ENCODE measurements at regions not wholly inside any gene's neighbourhood (a gene's known extent, or its start where the extent isn't known, plus 50 kb on each side); places are given as distances from the start of the nearest gene placed in this dataset.

DNA sequence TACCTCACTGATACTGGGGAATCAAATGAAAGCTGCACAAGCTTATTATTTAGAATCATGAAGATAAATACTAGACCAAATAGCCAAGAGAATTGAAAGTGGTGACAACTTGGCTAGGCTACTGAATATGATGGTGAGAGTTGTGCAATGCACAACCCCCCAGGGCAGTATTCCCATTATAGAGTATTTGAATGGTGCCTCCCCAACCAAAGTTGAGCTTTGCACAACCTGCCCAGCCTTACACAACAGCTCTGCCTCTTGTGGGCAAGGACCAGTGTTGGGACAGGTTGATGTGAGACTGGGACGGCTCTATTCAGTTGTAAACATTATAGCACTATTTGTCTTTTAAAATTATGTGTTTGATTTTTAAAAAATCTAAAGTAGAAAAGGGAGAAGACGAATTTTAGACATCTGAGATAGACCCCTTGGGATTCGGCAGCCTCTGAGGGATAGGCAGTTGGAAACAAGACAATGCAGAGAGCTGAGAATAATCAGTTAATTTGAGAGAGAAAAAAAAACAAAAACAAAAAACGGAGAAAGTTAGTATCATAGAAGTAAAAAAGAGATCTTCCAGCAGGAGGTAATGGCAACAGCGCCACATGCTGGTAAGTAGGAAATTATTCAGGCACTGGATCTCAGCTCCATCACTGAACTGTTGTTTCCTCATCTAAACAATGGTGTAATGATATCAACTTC is 91.0 kb upstream of the KCNA3 start:
- no peak for DNase-seq (ENCODE audit: low spot score)

DNA sequence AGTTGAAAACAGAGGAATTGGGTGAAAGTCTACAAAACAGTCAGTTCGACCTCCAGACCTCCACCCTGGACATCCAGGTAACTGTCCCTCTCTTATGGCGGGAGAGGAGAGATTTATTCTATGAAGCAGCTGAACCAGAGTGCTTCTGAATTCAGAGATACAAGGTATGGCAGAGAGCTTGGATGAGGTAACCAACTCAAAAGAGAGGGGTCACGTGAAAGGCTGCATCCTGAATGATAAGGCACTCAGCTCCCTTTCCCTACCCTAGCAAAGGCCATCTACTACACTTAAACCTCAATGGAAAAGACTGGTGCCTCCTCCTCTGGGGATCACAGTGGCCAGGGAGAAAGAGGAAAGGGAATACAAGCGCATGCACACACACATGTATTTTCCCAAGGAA is 88.4 kb upstream of the KCNA3 start:
- no peak for DNase-seq (ENCODE audit: low spot score)

DNA sequence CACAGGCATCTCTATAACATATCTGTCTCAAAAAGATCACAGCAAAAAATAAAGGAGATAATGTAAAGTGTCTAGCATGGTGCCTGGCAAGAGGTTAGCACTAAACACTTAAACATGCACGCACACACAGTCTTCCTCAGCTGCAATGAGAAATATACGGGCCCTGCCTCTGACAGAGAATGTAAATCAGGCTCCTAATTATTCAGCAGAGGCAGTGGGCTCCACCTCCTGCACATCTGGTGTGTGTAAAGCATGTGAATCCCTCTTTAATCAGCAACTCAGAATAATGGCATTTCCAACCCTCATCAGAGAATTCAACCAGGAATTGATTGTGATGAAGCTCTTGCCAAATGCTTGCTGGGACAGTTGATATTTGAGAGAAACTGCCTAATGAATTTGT is 85.6 kb upstream of the KCNA3 start:
- no peak for DNase-seq (ENCODE audit: low spot score)

DNA sequence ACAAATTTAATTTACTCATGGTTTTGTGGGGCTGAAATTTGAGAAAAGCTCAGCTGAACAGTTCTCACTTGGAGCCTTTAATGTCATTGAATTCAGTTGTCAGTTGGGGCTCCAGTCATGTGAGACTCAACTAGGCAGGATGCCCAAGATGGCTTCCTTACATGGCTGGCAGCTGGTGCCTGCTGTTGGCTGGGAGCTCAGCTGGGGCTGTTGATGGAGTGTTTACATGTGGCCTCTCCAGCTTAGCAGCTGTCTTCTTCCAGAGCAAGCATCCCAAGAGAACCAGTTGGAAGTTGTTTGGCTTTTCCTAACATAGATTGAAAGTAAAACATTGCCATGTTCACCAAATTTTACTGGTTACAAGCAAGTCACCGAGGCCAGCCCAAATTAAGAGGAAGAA is 81.8 kb upstream of the KCNA3 start:
- DNase-seq (ENCODE audit: low spot score), result no peak

DNA sequence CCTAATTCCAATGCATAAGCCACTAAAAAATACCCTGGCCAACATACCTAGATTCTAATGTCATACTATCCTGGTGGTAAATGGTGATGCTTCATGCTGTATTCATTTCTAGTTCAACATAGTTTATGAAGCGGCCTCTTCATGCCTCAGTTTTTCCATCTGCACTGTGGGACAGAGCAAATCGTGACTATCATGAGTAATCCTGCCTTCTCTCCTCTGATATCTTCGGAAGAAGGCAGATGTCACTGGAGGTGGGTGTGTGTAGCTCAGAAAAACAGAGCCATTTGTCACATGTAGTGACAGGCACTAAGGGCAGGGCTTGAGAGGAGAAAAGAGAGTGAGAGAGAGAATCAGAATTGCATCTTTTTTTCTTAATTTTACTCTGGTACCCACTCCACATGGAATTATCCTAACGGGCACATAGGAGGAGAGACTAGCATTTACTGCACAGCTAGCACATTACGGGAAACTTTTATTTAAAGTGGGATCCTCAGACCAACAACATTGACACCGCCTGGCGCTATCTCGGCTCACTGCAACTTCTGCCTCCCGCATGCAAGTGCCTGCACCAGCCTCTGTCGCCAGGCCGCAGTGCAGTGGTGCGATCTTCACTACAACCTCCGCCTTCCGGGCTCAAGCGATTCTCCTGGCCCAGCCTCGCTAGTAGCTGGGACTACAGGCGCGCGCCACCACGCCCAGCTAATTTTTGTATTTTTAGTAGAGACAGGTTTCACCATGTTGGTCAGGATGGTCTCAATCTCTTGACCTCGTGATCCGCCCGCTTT is 78.4 kb upstream of the KCNA3 start:
- no peak for DNase-seq (ENCODE audit: low spot score)

DNA sequence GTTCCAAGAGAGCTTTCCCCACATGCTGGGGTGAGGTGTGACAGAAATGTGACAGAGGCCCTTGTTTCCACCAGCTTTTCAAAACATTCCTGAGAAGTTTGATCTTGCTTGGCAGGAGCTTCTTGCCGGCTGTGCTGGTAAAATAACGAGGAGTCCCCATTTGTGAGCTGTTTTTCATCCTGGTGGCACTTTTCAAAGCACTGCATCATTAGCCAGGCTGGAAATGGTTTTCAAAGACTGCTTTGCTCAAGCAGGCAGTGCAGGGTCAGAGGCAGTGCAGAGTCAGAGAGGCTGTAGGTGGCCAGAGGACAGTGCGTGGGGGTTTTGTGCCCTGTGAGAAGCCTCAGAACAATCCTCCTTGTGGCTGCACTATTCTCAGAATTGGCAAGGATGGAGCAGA is 75.8 kb upstream of the KCNA3 start:
- no peak for DNase-seq (ENCODE audit: low spot score)

DNA sequence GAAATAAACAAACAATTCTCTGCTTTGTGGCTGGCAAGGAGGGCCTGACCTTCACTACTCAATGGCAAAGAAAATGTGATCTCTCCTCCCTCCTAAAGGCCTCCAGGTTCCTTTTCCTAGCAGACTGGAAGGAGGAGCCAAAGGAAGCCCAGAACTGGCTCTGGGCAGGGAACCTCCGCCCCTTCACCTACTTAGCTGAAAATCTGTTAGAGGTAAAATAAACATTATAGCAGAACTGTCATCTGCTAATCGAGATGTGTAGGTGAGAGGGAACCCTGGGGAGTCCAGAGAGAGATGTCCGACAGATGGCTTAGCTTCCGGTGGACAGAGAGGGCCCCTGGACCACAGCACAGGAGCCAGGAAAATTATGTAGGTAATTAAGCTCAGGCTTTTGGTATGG is 75.2 kb upstream of the KCNA3 start:
- DNase-seq (ENCODE audit: low spot score), result no peak

DNA sequence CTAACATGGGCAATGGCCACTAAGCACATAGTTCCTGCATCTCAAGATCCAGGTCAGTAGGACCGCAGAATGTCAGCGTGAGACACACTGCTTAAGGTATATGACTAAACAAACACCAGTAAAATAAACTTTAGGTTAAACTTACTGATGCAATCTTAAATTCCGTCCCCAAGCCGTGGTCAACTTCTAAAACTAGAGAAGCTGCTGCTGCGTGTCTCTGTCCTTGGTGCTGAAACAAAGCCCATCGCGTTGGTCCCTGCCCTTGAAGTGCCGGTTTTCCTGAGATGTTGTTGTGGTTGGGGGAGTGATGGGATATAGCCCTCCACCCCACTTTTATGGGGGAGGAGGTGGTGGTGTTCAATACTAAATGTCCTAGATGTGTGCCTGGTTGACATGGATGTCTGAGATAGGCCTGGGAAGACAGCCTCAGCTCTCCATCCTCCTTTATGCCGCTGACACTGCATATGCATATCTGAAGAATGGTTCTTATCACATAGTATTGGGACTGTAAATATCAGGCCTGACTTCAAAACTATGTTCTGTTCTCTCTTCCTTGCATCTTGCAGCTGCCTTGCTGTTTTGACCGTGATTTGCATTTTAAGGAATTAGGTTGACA is 72.0 kb upstream of the KCNA3 start:
- no peak for DNase-seq (ENCODE audit: low spot score)

DNA sequence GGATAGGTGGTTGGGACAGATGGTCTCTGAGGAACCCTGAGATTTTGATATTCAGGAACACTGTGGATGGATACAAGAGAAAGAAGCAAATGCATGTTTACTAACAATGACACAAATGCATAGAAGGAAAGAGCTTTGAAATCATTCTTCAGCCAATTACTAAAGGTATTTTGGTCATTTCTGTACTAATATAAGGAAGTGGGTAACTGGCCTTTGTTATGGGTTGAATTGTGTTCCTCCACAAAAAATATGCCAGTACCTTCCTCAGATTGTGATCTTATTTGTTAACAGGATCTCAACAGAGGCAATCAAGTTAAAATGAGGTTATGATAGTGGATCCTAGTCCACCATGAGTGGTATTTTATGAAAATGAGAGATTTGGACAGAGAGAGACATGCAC is 68.7 kb upstream of the KCNA3 start:
- DNase-seq (ENCODE audit: low spot score), result no peak

DNA sequence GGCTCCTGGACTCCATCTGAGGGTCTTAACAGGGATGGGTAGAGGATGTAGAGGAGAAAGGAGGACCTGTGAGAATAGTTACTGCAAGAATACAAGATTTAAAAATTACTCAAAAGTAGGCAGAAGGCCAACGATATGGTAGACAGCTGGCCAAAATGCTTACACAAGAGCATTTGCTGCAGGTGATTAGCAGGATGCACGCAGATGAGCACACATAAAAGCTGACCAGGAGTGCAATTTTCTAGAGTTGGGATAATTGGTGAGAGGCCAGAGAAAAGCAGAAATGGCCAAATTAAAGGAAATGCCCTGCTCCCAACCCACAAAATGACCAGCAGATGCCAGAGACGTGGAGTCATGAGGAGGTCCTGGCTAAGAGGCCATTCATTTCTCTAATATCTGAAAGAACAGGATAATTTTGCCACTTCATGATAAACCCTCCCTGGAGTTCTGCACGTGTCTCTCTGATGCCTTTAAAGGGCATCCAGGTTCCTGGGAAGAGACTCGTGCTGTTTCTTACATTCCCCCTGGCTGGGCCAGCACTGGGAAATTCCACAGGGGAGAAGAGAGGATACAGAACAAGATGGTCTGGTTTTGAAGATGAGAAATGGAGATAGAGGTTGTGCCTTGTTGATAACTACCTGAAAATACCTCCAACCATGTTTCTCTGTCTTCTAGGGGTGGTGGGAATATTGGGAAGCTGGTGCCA is 62.3 kb upstream of the KCNA3 start:
- DNase-seq (ENCODE audit: low spot score), result no peak

DNA sequence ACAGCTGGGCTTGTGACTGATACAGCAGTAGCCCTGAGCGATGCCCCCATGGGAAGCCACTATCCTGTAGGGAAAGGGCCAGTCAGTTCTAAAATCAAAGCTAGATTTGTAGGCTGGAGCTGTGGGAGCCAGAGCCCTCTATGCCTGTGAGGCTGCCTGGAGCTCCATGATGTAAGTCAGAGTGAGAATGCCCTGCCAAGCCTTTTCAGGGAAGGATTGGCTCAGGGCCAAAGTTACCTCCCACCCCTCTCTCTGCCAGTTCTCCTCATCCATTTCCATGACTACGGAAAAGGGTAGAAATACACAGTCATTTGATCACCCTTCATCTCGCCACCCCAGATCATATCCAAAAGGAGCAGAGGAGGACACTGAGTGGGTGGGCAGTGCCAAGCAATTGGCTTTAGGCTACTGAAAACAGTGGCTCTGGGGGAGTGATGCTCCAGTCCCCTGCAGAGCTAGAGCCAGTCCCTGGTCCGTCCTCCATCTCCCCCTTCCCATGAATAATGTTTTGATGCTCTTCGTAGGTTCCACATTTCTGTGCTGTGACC is 59.5 kb upstream of the KCNA3 start:
- DNase-seq (ENCODE audit: low spot score), result no peak

DNA sequence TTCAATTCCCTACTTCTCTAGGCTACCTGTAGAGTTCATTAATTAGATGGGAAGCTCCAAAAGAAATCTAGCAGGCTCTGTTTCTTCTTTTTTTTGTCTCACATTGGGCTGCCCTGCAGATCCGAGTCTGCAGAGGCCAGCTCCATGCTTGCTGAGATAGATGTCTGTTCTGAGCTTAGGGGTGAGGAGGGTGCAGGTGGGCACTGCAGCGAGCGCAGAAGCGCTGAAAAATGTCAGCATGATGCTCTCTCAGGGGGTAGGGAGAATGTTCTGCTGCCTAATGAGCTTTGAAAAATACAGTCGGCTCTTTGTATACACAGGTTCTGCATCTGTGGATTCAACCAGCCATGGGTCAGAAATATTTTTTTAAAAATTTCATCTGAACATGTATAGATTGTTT is 56.8 kb upstream of the KCNA3 start:
- DNase-seq (ENCODE audit: low spot score), result no peak

DNA sequence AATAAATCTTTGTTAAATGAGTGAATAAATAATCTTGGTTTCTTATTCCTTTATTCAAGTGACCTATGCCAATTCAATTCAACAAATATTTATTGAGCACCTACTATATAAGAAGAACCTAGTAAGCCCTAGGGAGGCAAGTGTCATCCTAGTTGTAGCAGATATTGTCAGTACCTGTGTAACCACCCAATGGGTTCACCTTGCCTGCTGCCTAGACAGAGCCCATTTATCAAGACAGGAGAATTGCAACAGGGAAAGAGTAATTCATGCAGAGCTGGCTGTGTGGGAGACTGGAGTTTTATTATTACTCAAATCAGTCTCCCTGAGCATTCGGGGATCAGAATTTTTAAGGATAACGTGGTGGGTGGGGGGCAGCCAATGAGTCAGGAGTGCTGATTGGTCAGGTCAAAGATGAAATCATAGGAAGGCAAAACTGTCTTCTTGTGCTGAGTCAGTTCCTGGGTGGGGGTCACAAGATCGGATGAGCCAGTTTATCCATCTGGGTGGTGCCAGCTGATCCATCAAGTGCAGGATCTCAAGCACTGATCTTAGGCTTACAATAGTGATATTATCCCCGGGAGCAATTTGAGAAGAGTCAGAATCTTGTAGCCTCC is 53.8 kb upstream of the KCNA3 start:
- DNase-seq (ENCODE audit: low spot score), result no peak

DNA sequence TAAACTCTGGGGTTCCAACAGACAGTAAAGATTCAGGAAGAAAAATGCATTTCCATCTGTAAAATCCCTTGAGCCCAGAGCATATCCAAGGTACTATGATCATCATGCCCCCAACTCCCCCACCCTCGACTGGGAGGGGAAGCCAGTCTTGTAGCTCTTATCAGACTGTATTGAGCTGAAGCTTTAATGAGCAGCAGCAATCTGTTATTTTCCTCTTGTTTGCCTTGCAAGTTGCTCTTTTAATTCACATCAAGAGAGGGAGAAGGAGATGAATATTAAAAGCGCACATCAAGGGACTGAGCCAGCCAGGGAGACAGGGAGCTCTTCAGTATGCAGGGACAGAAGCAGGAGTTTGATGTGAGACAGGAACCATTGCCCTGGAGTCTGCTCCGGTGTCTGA is 52.5 kb upstream of the KCNA3 start:
- DNase-seq (ENCODE audit: low spot score), result no peak

DNA sequence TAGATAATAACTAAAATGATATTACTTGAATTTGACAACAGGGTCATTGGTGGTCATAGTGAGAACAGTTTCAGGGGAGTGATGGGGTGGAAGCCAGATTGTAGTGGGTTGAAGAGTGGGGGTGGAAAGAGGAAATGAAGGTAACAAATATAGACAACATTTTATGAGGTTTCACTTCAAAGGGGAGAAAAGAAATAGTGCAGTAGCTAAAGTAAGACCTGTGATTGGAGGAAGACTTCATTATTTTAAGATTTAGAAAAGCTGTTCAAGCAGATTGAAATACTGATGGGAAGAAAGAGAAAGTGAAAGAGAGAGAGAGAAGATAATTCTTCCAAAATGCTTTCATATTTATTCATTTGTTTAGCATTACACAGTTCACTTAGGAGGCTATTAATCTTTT is 52.0 kb upstream of the KCNA3 start:
- DNase-seq (ENCODE audit: low spot score), result no peak
